A172 (cell line): ENCODE measurements at regions not wholly inside any gene's neighbourhood (a gene's known extent, or its start where the extent isn't known, plus 50 kb on each side); places are given as distances from the start of the nearest gene placed in this dataset.

Source experiments
- DNase-seq: peaks from one replicate; pipeline ENCODE4 v3.0.0-alpha.2; 2015; ENCODE audit warnings: low spot score

GRCh38 chr10:53006663-53007526, 234.3 kb upstream of the MBL2 start:
- DNase-seq: no peak

GRCh38 chr10:53005612-53006345, 233.2 kb upstream of the MBL2 start:
- no peak for DNase-seq

- DNase-seq: no peak
Observed at GRCh38 chr10:53003094-53003493, 230.5 kb upstream of the MBL2 start.

GRCh38 chr10:52999681-53000080, 227.1 kb upstream of the MBL2 start:
- DNase-seq: no peak

- DNase-seq: no peak
Observed at GRCh38 chr10:52999258-52999657, 226.7 kb upstream of the MBL2 start.

GRCh38 chr10:52997007-52997406, 224.4 kb upstream of the MBL2 start:
- no peak for DNase-seq

GRCh38 chr10:52994370-52994769, 221.8 kb upstream of the MBL2 start:
- DNase-seq: no peak

- no peak for DNase-seq
Observed at GRCh38 chr10:52993109-52993508, 220.5 kb upstream of the MBL2 start.

- DNase-seq: no peak
Observed at GRCh38 chr10:52992567-52992966, 220.0 kb upstream of the MBL2 start.

GRCh38 chr10:52988923-52989322, 216.3 kb upstream of the MBL2 start:
- no peak for DNase-seq

GRCh38 chr10:52986125-52986524, 213.5 kb upstream of the MBL2 start:
- DNase-seq: no peak

- no peak for DNase-seq
Observed at GRCh38 chr10:52984169-52984568, 211.6 kb upstream of the MBL2 start.

- DNase-seq: no peak
Observed at GRCh38 chr10:52979295-52979990, 206.9 kb upstream of the MBL2 start.

GRCh38 chr10:52977581-52977980, 205.0 kb upstream of the MBL2 start:
- no peak for DNase-seq

GRCh38 chr10:52967806-52968795, 195.5 kb upstream of the MBL2 start:
- DNase-seq: no peak

- DNase-seq: no peak
Observed at GRCh38 chr10:52966904-52967303, 194.3 kb upstream of the MBL2 start.

- no peak for DNase-seq
Observed at GRCh38 chr10:52965938-52966401, 193.4 kb upstream of the MBL2 start.

GRCh38 chr10:52965509-52965908, 192.9 kb upstream of the MBL2 start:
- DNase-seq: no peak

- DNase-seq: no peak
Observed at GRCh38 chr10:52961323-52961722, 188.7 kb upstream of the MBL2 start.

GRCh38 chr10:52959810-52960209, 187.2 kb upstream of the MBL2 start:
- DNase-seq: no peak

- no peak for DNase-seq
Observed at GRCh38 chr10:52956861-52957260, 184.3 kb upstream of the MBL2 start.
